Panc1 (cell line): ENCODE measurements at regions not wholly inside any gene's neighbourhood (a gene's known extent, or its start where the extent isn't known, plus 50 kb on each side); places are given as distances from the start of the nearest gene placed in this dataset.

Experiments used
- CTCF ChIP-seq: fragments of 450-650 bp; IDR thresholded peaks from 2 replicates; pipeline ENCODE4 v1.5.1; 2017; ENCODE audit warnings: mild to moderate bottlenecking
- POLR2AphosphoS5 ChIP-seq: IDR thresholded peaks from 2 replicates; pipeline ENCODE4 v1.6.1; 2012; ENCODE audit warnings: mild to moderate bottlenecking, low read depth, low read length, moderate library complexity
- REST ChIP-seq, 2 experiments: IDR thresholded peaks; 2 replicates each; pipeline ENCODE4 v1.6.1; 2011 to 2012; ENCODE audit warnings: low read depth in 2 of 2, control low read depth in 1 of 2, low read length in 1 of 2, mild to moderate bottlenecking in 1 of 2, moderate library complexity in 1 of 2; ENCODE audit not compliant: insufficient read depth in 1 of 2

GRCh38 chr1:10947181-10947580 is 65.3 kb upstream of the TARDBP start:
- TF ChIP-seq POLR2AphosphoS5: no peak
- TF ChIP-seq CTCF: no peak
- TF ChIP-seq REST (IDR thresholded peaks at IDR 0.05; ENCODE audit: insufficient read depth in 1 of 2, low read depth in 2 of 2, low read length in 1 of 2): no peak
